Left lung (tissue), 4 donors: ENCODE measurements at regions not wholly inside any gene's neighbourhood (a gene's known extent, or its start where the extent isn't known, plus 50 kb on each side); places are given as distances from the start of the nearest gene placed in this dataset.

Experiments used
- ATAC-seq: fragments of 200-7000 bp; cut with Tn5 transposase; one replicate; pipeline ENCODE4 v1.9.1; 2020; ENCODE audit warnings: moderate library complexity
- DNase-seq, 4 donors: peaks; one replicate each; pipeline ENCODE4 v3.0.0-alpha.2; 2013 to 2020
- H3K27ac ChIP-seq, 2 donors: fragments of 200-600 bp; sonication (generic) in 1 of 2; one replicate each; pipeline versions ENCODE4 v1.5.0 to v1.8.0; 2020 to 2021
- H3K27me3 ChIP-seq, 2 donors: fragments of 200-600 bp; sonication (generic) in 1 of 2; one replicate each; pipeline versions ENCODE4 v1.5.0 to v1.8.0; 2020 to 2021
- H3K36me3 ChIP-seq, 2 donors: fragments of 200-600 bp; sonication (generic) in 1 of 2; one replicate each; pipeline versions ENCODE4 v1.5.0 to v1.8.0; 2020 to 2021
- H3K4me1 ChIP-seq, 2 donors: fragments of 200-600 bp; one replicate each; pipeline ENCODE4 v1.8.0; 2021
- H3K4me3 ChIP-seq, 2 donors: fragments of 200-600 bp; sonication (generic) in 1 of 2; one replicate each; pipeline versions ENCODE4 v1.5.0 to v1.8.0; 2020 to 2021; ENCODE audit warnings: mild to moderate bottlenecking in 1 of 2
- H3K9me3 ChIP-seq, 2 donors: fragments of 200-600 bp; sonication (generic) in 1 of 2; one replicate each; pipeline versions ENCODE4 v1.5.0 to v1.8.0; 2020 to 2021
- CTCF ChIP-seq, 2 donors: fragments of 200-600 bp; sonication (generic) in 1 of 2; IDR thresholded peaks; one replicate each; pipeline versions ENCODE4 v1.5.0 to v1.8.0; 2021; ENCODE audit warnings: antibody characterized with exemption in 2 of 2
- intact Hi-C, 2 donors: fragments of 100-400 bp; cut with DNase I; formaldehyde crosslinking; loops; one replicate each; pipeline versions ENCODE4 v1.11.2 to v1.14.2; 2022
- donor health status: DM: no; HTN: yes; CAD: no.
- donor health status: DM: no; HTN: no; CAD: no.

GRCh38 chr12:94769776-94770759 is 119.7 kb upstream of the TMCC3 start:
- H3K27ac ChIP-seq, result no peak overlapping the region
- no peak for TF ChIP-seq CTCF (IDR thresholded peaks at IDR 0.05)
- H3K36me3 ChIP-seq, result no peaks in the 10 kb centered on the region
- ATAC-seq (no peak), DNase-seq (no peak)
- H3K9me3 ChIP-seq, result no peaks in the 10 kb centered on the region
- H3K27me3 ChIP-seq, result no peaks in the 10 kb centered on the region
- intact Hi-C loops, result loop anchor here in 1 of 2 donors (10.0 kb wide), 1 partner anchor 225 kb away; no protein-coding TSS in a partner anchor
- no peak overlapping the region for H3K4me3 ChIP-seq
- peaks cover 0 to 6% of the 10 kb centered on the region in 2 donors for H3K4me1 ChIP-seq

GRCh38 chr12:94769047-94769420 is 118.7 kb upstream of the TMCC3 start:
- no peaks in the 10 kb centered on the region for H3K36me3 ChIP-seq
- no peak overlapping the region for H3K27ac ChIP-seq
- ATAC-seq (no peak), DNase-seq (no peak)
- no peaks in the 10 kb centered on the region for H3K27me3 ChIP-seq
- intact Hi-C loops, result loop anchor here in 1 of 2 donors (10.0 kb wide), 1 partner anchor 224 kb away; no protein-coding TSS in a partner anchor
- peaks cover 0 to 6% of the 10 kb centered on the region in 2 donors for H3K4me1 ChIP-seq
- TF ChIP-seq CTCF (IDR thresholded peaks at IDR 0.05), result no peak
- H3K4me3 ChIP-seq, result no peak overlapping the region
- H3K9me3 ChIP-seq, result no peaks in the 10 kb centered on the region

GRCh38 chr12:94768398-94769046 is 118.2 kb upstream of the TMCC3 start:
- Histone ChIP-seq H3K36me3 (no peaks in the 10 kb centered on the region), H3K4me3 (no peak overlapping the region), H3K9me3 (no peaks in the 10 kb centered on the region), H3K27ac (no peak overlapping the region), H3K4me1 (peaks cover 0 to 6% of the 10 kb centered on the region in 2 donors), H3K27me3 (no peaks in the 10 kb centered on the region)
- DNase-seq (no peak), ATAC-seq (no peak)
- intact Hi-C loops, result loop anchor here in 1 of 2 donors (10.0 kb wide), 1 partner anchor 224 kb away; no protein-coding TSS in a partner anchor
- no peak for TF ChIP-seq CTCF (IDR thresholded peaks at IDR 0.05)

- Histone ChIP-seq H3K27ac (no peak overlapping the region), H3K9me3 (no peaks in the 10 kb centered on the region), H3K4me1 (peaks cover 0 to 6% of the 10 kb centered on the region in 2 donors), H3K36me3 (no peaks in the 10 kb centered on the region), H3K4me3 (no peak overlapping the region), H3K27me3 (no peaks in the 10 kb centered on the region)
- intact Hi-C loops, result loop anchor here in 1 of 2 donors (10.0 kb wide), 1 partner anchor 223 kb away; no protein-coding TSS in a partner anchor
- TF ChIP-seq CTCF (IDR thresholded peaks at IDR 0.05), result no peak
- no peak for DNase-seq
- ATAC-seq, result no peak
These were observed 117.6 kb upstream of the TMCC3 start for GRCh38 chr12:94767956-94768355.

GRCh38 chr12:94766397-94766796 is 116.0 kb upstream of the TMCC3 start:
- TF ChIP-seq CTCF (IDR thresholded peaks at IDR 0.05), result no peak
- no peak overlapping the region for H3K4me3 ChIP-seq
- peaks cover 0 to 6% of the 10 kb centered on the region in 2 donors for H3K4me1 ChIP-seq
- no peak overlapping the region for H3K27ac ChIP-seq
- intact Hi-C loops, result loop anchor here in 1 of 2 donors (10.0 kb wide), 1 partner anchor 222 kb away; no protein-coding TSS in a partner anchor
- ATAC-seq (no peak), DNase-seq (no peak)
- H3K27me3 ChIP-seq, result no peaks in the 10 kb centered on the region
- no peaks in the 10 kb centered on the region for H3K9me3 ChIP-seq
- H3K36me3 ChIP-seq, result no peaks in the 10 kb centered on the region
